Upper lobe of right lung (tissue), 1 donor: ENCODE measurements at regions not wholly inside any gene's neighbourhood (a gene's known extent, or its start where the extent isn't known, plus 50 kb on each side); places are given as distances from the start of the nearest gene placed in this dataset.
"Not testable (repeated sequence)": the region's sequence is repeated elsewhere in the genome, so short reads cannot be mapped to it uniquely, and the experiment has no call there.

Source experiments
- ATAC-seq: fragments of 200-7000 bp; cut with Tn5 transposase; one replicate; pipeline ENCODE4 v1.9.1; 2020; ENCODE audit warnings: mild to moderate bottlenecking, moderate library complexity
- DNase-seq: peaks from one replicate; pipeline ENCODE4 v3.0.0-alpha.2; 2020
- H3K27ac ChIP-seq: fragments of 200-600 bp; one replicate; pipeline ENCODE4 v1.8.0; 2022
- H3K27me3 ChIP-seq: fragments of 200-600 bp; one replicate; pipeline ENCODE4 v1.8.0; 2022; ENCODE audit warnings: mild to moderate bottlenecking
- H3K36me3 ChIP-seq: fragments of 200-600 bp; one replicate; pipeline ENCODE4 v1.8.0; 2022
- H3K4me1 ChIP-seq: fragments of 200-600 bp; one replicate; pipeline ENCODE4 v1.8.0; 2022
- H3K4me3 ChIP-seq: fragments of 200-600 bp; one replicate; pipeline ENCODE4 v1.8.0; 2022; ENCODE audit warnings: mild to moderate bottlenecking
- H3K9me3 ChIP-seq: fragments of 200-600 bp; one replicate; pipeline ENCODE4 v1.8.0; 2022
- CTCF ChIP-seq: fragments of 200-600 bp; IDR thresholded peaks from one replicate; pipeline ENCODE4 v1.8.0; 2022; ENCODE audit warnings: antibody characterized with exemption
- intact Hi-C: fragments of 100-400 bp; cut with DNase I; formaldehyde crosslinking; loops from one replicate; pipeline ENCODE4 v1.11.0; 2022
- donor health status: DM: no; HTN: yes; CAD: no; lungs with severe emphysema.

- no peak overlapping the region for H3K27ac ChIP-seq
- H3K36me3 ChIP-seq = no peaks in the 10 kb centered on the region
- H3K4me1 ChIP-seq = no peaks in the 10 kb centered on the region
- TF ChIP-seq CTCF = no peak
- H3K4me3 ChIP-seq = no peak overlapping the region
- DNase-seq = no peak
- H3K9me3 ChIP-seq = peaks cover 13% of the 10 kb centered on the region
- ATAC-seq = no peak
- intact Hi-C loops = no loop called here
- no peaks in the 10 kb centered on the region for H3K27me3 ChIP-seq
Measured at GRCh38 chr5:24225051-24225450, 419.7 kb downstream of the CDH10 start.

- TF ChIP-seq CTCF = no peak
- Histone ChIP-seq H3K4me3 (no peak overlapping the region), H3K27me3 (no peaks in the 10 kb centered on the region), H3K36me3 (no peaks in the 10 kb centered on the region), H3K9me3 (peaks cover 5% of the 10 kb centered on the region), H3K4me1 (no peaks in the 10 kb centered on the region), H3K27ac (no peak overlapping the region)
- ATAC-seq (no peak), DNase-seq (no peak)
- intact Hi-C loops = no loop called here
Measured at GRCh38 chr5:24226479-24226878, 418.3 kb downstream of the CDH10 start.

- H3K27ac ChIP-seq, H3K9me3 ChIP-seq, intact Hi-C loops, H3K36me3 ChIP-seq, H3K4me3 ChIP-seq, ATAC-seq, H3K4me1 ChIP-seq, DNase-seq, H3K27me3 ChIP-seq: not testable (repeated sequence)
Measured at GRCh38 chr5:24227881-24228280, 416.9 kb downstream of the CDH10 start.

- no peaks in the 10 kb centered on the region for H3K27me3 ChIP-seq
- no peak overlapping the region for H3K4me3 ChIP-seq
- no peak for DNase-seq
- TF ChIP-seq CTCF = no peak
- intact Hi-C loops = no loop called here
- no peaks in the 10 kb centered on the region for H3K9me3 ChIP-seq
- H3K4me1 ChIP-seq = no peaks in the 10 kb centered on the region
- ATAC-seq = no peak
- no peaks in the 10 kb centered on the region for H3K36me3 ChIP-seq
- no peak overlapping the region for H3K27ac ChIP-seq
Measured at GRCh38 chr5:24232041-24232440, 412.7 kb downstream of the CDH10 start.

GRCh38 chr5:24232929-24233498 lies 411.8 kb downstream of the CDH10 start:
- intact Hi-C loops = no loop called here
- no peak for TF ChIP-seq CTCF
- DNase-seq = no peak

GRCh38 chr5:24235946-24236345 lies 408.8 kb downstream of the CDH10 start:
- Histone ChIP-seq H3K4me3 (no peak overlapping the region), H3K4me1 (no peaks in the 10 kb centered on the region), H3K36me3 (no peaks in the 10 kb centered on the region), H3K9me3 (no peaks in the 10 kb centered on the region), H3K27ac (no peak overlapping the region), H3K27me3 (no peaks in the 10 kb centered on the region)
- ATAC-seq (peak; percentile 44), DNase-seq (no peak)
- intact Hi-C loops = no loop called here
- TF ChIP-seq CTCF = no peak

More at GRCh38 chr5:24232929-24233498, 411.8 kb downstream of the CDH10 start:
- Histone ChIP-seq H3K36me3 (no peaks in the 10 kb centered on the region), H3K9me3 (no peaks in the 10 kb centered on the region), H3K27ac (no peak overlapping the region), H3K4me3 (no peak overlapping the region), H3K27me3 (no peaks in the 10 kb centered on the region), H3K4me1 (no peaks in the 10 kb centered on the region)
- ATAC-seq = no peak
